NCI-H2107 treated with DMSO at 0.1 percent for 48 hours (cell line): ENCODE measurements at regions not wholly inside any gene's neighbourhood (a gene's known extent, or its start where the extent isn't known, plus 50 kb on each side); places are given as distances from the start of the nearest gene placed in this dataset.
"Not testable (repeated sequence)": the region's sequence is repeated elsewhere in the genome, so short reads cannot be mapped to it uniquely, and the experiment has no call there.

Source experiments
- DNase-seq: peaks from one replicate; lab custom pipeline; 2025; ENCODE audit not compliant: unreplicated experiment; lab: John Stamatoyannopoulos, UW

GRCh38 chr9:129459547-129460322, 161.2 kb downstream of the C9orf50 start:
- no peak for DNase-seq

GRCh38 chr9:129458663-129459546, 162.0 kb downstream of the C9orf50 start:
- DNase-seq: peak; percentile 38

GRCh38 chr9:129458155-129458661, 162.7 kb downstream of the C9orf50 start:
- DNase-seq: peak; percentile 83

GRCh38 chr9:129457325-129457779, 163.5 kb downstream of the C9orf50 start:
- no peak for DNase-seq

- DNase-seq: no peak
These were observed 164.2 kb downstream of the C9orf50 start for GRCh38 chr9:129456549-129457324.

- DNase-seq: no peak
These were observed 165.5 kb downstream of the C9orf50 start for GRCh38 chr9:129455151-129455995.

GRCh38 chr9:129454467-129455067, 166.3 kb downstream of the C9orf50 start:
- DNase-seq: no peak

- no peak for DNase-seq
These were observed 167.2 kb downstream of the C9orf50 start for GRCh38 chr9:129453734-129454133.

GRCh38 chr9:129451669-129452068, 169.2 kb downstream of the C9orf50 start:
- DNase-seq: no peak

GRCh38 chr9:129451089-129451656, 169.7 kb downstream of the C9orf50 start:
- no peak for DNase-seq

- no peak for DNase-seq
These were observed 171.8 kb downstream of the C9orf50 start for GRCh38 chr9:129449066-129449465.

- no peak for DNase-seq
These were observed 173.9 kb downstream of the C9orf50 start for GRCh38 chr9:129446828-129447550.

GRCh38 chr9:129445794-129446306, 175.1 kb downstream of the C9orf50 start:
- DNase-seq: no peak

GRCh38 chr9:129443515-129444164, 177.3 kb downstream of the C9orf50 start:
- not testable (repeated sequence) for DNase-seq

GRCh38 chr9:129442803-129443511, 177.9 kb downstream of the C9orf50 start:
- no peak for DNase-seq

GRCh38 chr9:129441852-129442251, 179.0 kb downstream of the C9orf50 start:
- DNase-seq: no peak

GRCh38 chr9:129440435-129441186, 180.3 kb downstream of the C9orf50 start:
- DNase-seq: no peak
